Femur (tissue), 1 donor: ENCODE measurements at regions not wholly inside any gene's neighbourhood (a gene's known extent, or its start where the extent isn't known, plus 50 kb on each side); places are given as distances from the start of the nearest gene placed in this dataset.

Experiments used
- DNase-seq: peaks from one replicate; pipeline ENCODE4 v3.0.0-alpha.2; 2017

GRCh38 chr14:76924371-76925096 lies 98.3 kb downstream of the LRRC74A start:
- DNase-seq, result peak; percentile 64

DNA sequence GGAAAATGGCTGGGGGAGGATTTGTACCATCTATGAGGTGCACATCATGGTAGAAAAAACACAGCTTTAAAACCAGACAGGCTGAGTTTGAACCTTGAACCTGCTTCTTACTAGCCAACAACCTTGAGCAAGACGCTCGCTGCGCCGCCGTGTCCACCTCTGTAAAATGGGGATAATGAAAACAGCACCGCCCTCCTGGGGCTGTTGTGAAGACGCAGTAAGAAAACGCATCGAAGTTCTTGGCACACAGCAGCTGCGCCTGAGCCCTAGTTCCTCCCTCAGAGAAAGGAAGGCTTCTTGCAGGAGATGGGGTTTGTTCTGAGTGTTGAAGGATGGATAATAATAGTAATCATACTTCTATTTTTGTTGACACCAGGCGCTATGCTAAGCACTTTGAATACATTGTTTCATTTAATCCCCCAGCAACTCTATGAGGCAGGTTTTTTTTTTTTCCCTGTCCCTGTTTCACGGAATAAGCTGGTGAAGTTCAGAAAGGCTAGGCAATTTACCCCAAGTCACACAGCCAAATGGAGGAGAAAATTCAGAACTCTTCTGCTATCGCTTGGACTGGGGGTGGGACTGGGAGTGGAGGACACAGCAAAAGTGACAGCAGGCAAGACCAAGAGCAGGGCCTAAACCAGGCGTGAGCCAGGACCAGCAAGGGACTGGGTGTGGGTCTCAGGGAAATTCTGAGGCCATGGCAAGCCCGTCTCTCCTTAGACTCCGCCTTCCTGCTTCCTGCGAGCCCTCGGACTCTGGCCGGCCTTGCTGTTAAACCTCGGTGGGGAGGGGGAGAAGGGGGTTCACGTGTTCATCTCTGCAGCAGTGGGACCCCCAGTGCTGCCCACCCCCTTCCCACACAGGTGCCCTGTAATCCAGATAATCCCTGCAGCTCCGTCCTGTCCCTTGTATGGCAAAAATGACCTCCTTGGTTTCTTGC lies 97.5 kb downstream of the LRRC74A start:
- no peak for DNase-seq

DNA sequence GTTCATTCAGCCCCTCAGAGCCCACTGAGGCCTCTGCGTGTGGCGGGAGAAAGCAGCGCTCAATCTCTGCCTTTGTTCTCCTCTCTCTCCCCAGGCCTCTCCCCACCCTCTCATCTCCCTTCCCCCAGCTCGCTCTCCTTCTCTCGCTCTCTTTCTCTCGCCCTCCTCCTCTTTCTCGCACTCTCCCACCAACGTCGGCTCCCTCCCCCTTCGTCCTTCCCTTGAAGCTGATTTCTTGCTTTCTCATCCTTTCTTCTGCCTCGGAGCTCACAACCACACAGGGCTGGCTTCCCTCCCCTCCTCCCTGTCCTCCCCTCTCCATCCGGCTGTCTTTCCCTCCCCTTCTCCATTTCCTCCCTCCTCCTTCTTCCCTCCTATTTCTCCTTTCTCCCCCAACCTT lies 96.4 kb downstream of the LRRC74A start:
- DNase-seq, result peak; percentile 70

DNA sequence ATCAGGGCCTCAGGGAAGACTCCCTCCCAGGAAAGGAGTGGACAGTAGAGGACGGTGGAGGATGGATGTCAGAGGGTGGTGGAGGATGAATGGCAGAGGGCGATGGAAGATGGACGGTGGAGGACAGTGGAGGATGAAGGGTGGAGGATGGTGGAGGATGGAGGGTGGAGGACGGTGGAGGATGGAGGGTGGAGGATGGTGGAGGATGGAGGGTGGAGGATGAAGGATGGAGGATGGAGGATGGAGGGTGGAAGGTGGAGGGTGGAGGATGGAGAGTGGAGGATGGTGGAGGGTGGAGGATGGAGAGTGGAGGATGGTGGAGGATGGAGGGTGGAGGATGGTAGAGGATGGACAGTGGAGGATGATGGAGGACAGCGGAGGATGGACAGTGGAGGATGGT lies 95.9 kb downstream of the LRRC74A start:
- no peak for DNase-seq

- no peak for DNase-seq
These were observed 94.8 kb downstream of the LRRC74A start for GRCh38 chr14:76921088-76921399.

DNA sequence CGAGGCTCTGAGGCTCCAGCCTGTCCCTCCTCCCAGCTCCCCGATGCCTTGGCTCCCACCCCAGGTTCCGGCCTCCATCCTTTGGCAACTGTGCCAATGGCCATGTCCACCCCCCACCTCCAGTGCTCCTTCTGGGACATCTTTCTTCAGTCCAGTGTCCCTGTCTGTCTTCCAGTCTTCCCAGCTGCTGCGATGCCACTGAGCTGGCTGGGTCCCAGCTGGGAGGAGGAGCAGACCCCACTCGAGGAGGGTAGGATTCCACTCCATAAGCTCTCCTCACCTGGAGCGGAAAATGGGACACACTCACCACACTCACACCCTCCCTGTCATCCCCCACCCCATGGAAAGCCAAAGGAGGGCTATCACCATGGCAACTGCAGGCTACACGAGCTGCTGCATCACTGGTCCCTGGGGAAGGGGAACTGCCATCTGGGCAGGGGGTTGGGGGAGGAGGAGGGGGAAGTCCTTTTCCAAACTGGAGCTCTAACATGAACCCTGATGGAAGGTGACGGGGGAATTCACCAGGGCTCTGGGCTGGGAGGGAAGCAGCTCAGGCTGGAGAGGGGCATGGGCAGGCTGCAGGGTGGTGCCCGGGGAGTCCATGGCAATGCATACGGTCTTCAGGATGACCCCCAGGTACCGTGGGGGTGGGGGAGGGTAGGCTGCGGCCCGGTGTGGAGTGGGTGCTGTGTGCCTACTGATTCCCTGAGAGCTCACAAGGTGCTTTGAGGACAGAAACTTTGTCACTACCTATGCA lies 94.3 kb downstream of the LRRC74A start:
- peak; percentile 86 for DNase-seq

DNA sequence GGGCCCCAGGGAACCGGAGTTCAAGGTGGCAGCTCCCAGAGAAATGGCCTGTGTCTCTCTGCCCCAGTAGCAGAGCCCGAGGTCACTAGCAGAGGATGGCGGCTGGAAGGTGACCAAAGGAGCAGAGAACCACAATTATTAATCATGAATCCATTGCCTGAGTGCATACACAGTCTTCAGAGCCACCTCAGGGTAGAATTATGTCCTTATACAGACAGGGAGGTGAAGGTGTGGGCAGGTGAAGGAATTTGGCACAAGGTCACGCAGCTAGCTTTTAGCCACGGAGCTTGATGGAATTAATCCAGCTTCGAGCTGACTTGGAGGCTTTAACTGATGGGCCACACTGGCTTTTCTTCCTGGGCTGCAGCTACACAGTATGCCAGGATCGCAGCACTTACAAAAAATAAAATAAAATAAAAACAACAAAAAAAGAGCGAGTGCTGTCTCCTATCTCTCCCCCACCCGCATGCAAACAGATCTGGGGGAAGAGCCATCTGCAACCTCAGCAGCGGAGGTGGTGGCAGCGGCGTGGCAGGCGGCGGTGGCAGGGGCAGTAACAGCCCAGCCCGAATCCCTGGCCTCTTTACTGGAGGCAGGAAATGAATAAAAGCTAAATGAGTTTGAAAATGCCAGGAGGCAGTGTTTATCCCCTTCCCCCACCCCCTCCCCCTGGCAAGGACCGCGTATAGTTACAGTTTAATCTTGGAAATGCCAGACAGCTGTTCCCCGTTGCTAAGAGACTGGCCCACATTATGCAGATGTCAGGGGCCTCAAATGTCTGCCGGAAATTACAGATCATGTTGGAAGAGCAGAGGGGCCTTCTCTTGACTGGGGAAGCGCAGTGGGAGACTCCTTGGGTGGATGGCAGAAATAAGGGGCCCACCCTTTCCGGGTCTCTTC lies 93.5 kb downstream of the LRRC74A start:
- DNase-seq, result peak; percentile 94
